Astrocyte (in vitro differentiated cells and primary cell): ENCODE measurements at regions not wholly inside any gene's neighbourhood (a gene's known extent, or its start where the extent isn't known, plus 50 kb on each side); places are given as distances from the start of the nearest gene placed in this dataset.

Source experiments
- DNase-seq: peaks from one replicate; pipeline ENCODE4 v3.0.0-alpha.2; 2010; ENCODE audit warnings: low read depth
- FAIRE-seq: peaks from 2 replicates; lab custom pipeline; 2011; peaks lifted over from hg19 to GRCh38; lab: Jason Lieb, UNC
- H2AFZ ChIP-seq: 2 replicates; pipeline ENCODE4 v1.6.0; 2012; ENCODE audit warnings: low read depth, low read length, inconsistent platforms
- H3K27ac ChIP-seq: 2 replicates; pipeline ENCODE4 v1.5.1; 2011; ENCODE audit warnings: low read depth, low read length, inconsistent platforms
- H3K27me3 ChIP-seq: 2 replicates; pipeline ENCODE4 v1.6.0; 2011; ENCODE audit warnings: low read length, inconsistent platforms; ENCODE audit not compliant: insufficient read depth
- H3K36me3 ChIP-seq: 2 replicates; pipeline ENCODE4 v1.5.1; 2011; ENCODE audit warnings: low read length, inconsistent platforms; ENCODE audit not compliant: insufficient read depth
- H3K4me1 ChIP-seq: 2 replicates; pipeline ENCODE4 v1.5.1; 2011; ENCODE audit warnings: low read length, inconsistent platforms; ENCODE audit not compliant: insufficient read depth
- H3K4me2 ChIP-seq: 2 replicates; pipeline ENCODE4 v1.6.0; 2012; ENCODE audit warnings: low read length, inconsistent platforms
- H3K4me3 ChIP-seq: 2 replicates; pipeline ENCODE4 v1.5.1; 2011; ENCODE audit warnings: low read depth, mild to moderate bottlenecking, low read length, inconsistent platforms; ENCODE audit not compliant: insufficient read depth
- H3K79me2 ChIP-seq: 2 replicates; pipeline ENCODE4 v1.6.0; 2012; ENCODE audit warnings: mild to moderate bottlenecking, low read length, inconsistent platforms; ENCODE audit not compliant: insufficient read depth
- H3K9ac ChIP-seq: 2 replicates; pipeline ENCODE4 v1.6.0; 2012; ENCODE audit warnings: mild to moderate bottlenecking, low read length, inconsistent platforms
- H3K9me3 ChIP-seq: 2 replicates; pipeline ENCODE4 v1.5.1; 2012; ENCODE audit warnings: low read depth, mild to moderate bottlenecking, low read length, inconsistent platforms; ENCODE audit not compliant: insufficient read depth
- H4K20me1 ChIP-seq: 2 replicates; pipeline ENCODE4 v1.6.0; 2012; ENCODE audit warnings: low read length, inconsistent platforms; ENCODE audit not compliant: insufficient read depth
- H3K27ac Mint-ChIP-seq: one replicate; pipeline ENCODE4 v1.8.0; 2021; ENCODE audit warnings: mild to moderate bottlenecking, mixed read lengths; ENCODE audit not compliant: unreplicated experiment
- H3K27me3 Mint-ChIP-seq: one replicate; pipeline ENCODE4 v1.8.0; 2021; ENCODE audit warnings: low read depth, mixed read lengths; ENCODE audit not compliant: unreplicated experiment
- H3K36me3 Mint-ChIP-seq: one replicate; pipeline ENCODE4 v1.8.0; 2021; ENCODE audit warnings: low read depth, mixed read lengths; ENCODE audit not compliant: unreplicated experiment
- H3K4me1 Mint-ChIP-seq: one replicate; pipeline ENCODE4 v1.8.0; 2021; ENCODE audit warnings: low read depth, mixed read lengths; ENCODE audit not compliant: unreplicated experiment
- H3K4me3 Mint-ChIP-seq: one replicate; pipeline ENCODE4 v1.8.0; 2021; ENCODE audit warnings: mild to moderate bottlenecking, moderate library complexity, mixed read lengths; ENCODE audit not compliant: unreplicated experiment
- H3K9me3 Mint-ChIP-seq: one replicate; pipeline ENCODE4 v1.8.0; 2021; ENCODE audit warnings: mild to moderate bottlenecking, mixed read lengths; ENCODE audit not compliant: unreplicated experiment
- EZH2 ChIP-seq: IDR thresholded peaks from 2 replicates; pipeline ENCODE4 v1.6.1; 2012; ENCODE audit warnings: mild to moderate bottlenecking, low read length, inconsistent platforms; ENCODE audit not compliant: insufficient read depth
- TF ChIP-seq, protein P1 (sequence below): IDR thresholded peaks from 2 replicates; pipeline ENCODE4 v1.5.1; 2011; ENCODE audit warnings: low read depth, mild to moderate bottlenecking, inconsistent platforms, low read length, moderate library complexity; ENCODE audit not compliant: insufficient read depth

DNA sequence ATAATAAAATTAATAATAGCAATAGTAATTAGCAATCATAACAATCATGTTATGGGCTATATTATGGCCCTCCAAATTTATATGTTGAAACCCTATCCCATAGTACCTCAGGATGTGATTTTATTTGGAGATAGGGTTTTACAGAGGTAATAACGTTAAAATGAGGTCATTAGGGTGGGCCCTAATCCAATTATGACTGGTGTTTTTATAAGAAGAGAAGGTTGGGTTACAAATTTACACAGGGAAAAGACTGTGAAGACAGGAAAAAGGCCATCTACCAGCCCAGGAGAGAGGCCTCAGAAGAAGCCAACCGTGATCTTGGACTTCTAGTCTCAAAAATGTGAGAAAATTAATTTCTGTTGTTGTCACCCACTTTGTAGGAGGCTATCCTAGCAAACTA lies 353.1 kb downstream of the CHL1 start:
- H3K27me3 Mint-ChIP-seq: no peaks in the 10 kb centered on the region
- no peak for FAIRE-seq
- Histone ChIP-seq H3K36me3 (no peaks in the 10 kb centered on the region), H3K9me3 (no peaks in the 10 kb centered on the region), H2AFZ (no peak overlapping the region), H3K4me2 (no peak overlapping the region), H3K4me3 (no peak overlapping the region), H3K79me2 (no peaks in the 10 kb centered on the region), H3K9ac (no peak overlapping the region), H3K4me1 (no peaks in the 10 kb centered on the region), H4K20me1 (no peaks in the 10 kb centered on the region), H3K27me3 (no peaks in the 10 kb centered on the region), H3K27ac (no peak overlapping the region)
- H3K36me3 Mint-ChIP-seq: no peaks in the 10 kb centered on the region
- H3K4me3 Mint-ChIP-seq: no peak overlapping the region
- no peaks in the 10 kb centered on the region for H3K4me1 Mint-ChIP-seq
- H3K9me3 Mint-ChIP-seq: peaks cover 9% of the 10 kb centered on the region
- no peak for DNase-seq
- no peak for TF ChIP-seq EZH2
- TF ChIP-seq, protein P1, sequence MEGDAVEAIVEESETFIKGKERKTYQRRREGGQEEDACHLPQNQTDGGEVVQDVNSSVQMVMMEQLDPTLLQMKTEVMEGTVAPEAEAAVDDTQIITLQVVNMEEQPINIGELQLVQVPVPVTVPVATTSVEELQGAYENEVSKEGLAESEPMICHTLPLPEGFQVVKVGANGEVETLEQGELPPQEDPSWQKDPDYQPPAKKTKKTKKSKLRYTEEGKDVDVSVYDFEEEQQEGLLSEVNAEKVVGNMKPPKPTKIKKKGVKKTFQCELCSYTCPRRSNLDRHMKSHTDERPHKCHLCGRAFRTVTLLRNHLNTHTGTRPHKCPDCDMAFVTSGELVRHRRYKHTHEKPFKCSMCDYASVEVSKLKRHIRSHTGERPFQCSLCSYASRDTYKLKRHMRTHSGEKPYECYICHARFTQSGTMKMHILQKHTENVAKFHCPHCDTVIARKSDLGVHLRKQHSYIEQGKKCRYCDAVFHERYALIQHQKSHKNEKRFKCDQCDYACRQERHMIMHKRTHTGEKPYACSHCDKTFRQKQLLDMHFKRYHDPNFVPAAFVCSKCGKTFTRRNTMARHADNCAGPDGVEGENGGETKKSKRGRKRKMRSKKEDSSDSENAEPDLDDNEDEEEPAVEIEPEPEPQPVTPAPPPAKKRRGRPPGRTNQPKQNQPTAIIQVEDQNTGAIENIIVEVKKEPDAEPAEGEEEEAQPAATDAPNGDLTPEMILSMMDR: no peak
- no peak overlapping the region for H3K27ac Mint-ChIP-seq

DNA sequence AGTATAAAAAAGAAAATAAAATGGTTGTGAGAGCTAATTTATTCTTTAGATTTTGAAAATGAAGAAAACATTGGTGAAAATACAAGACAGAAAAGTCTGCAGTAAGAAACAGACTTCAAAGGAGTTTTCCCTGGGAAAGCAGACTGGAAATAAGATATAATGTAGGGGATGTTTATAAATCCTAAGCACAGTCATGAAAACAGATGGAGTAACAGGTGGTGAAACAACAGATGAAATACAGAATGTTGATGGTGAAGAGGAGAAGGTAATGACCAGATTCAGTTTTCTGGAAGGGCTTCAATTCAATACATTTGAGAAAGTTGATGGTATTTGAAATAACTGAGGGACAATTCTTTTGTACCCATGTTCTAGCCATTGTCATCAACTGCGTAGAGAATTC lies 353.9 kb downstream of the CHL1 start:
- H3K9me3 ChIP-seq: no peaks in the 10 kb centered on the region
- H3K79me2 ChIP-seq: no peaks in the 10 kb centered on the region
- no peak overlapping the region for H3K4me2 ChIP-seq
- no peaks in the 10 kb centered on the region for H4K20me1 ChIP-seq
- H3K9me3 Mint-ChIP-seq: peaks cover 9% of the 10 kb centered on the region
- H3K4me1 ChIP-seq: no peaks in the 10 kb centered on the region
- no peaks in the 10 kb centered on the region for H3K36me3 ChIP-seq
- DNase-seq (no peak), FAIRE-seq (no peak)
- H3K4me3 Mint-ChIP-seq: no peak overlapping the region
- H3K27ac ChIP-seq: no peak overlapping the region
- no peak overlapping the region for H3K9ac ChIP-seq
- H3K27me3 ChIP-seq: no peaks in the 10 kb centered on the region
- no peaks in the 10 kb centered on the region for H3K27me3 Mint-ChIP-seq
- no peaks in the 10 kb centered on the region for H3K4me1 Mint-ChIP-seq
- no peak overlapping the region for H2AFZ ChIP-seq
- no peak overlapping the region for H3K4me3 ChIP-seq
- no peak overlapping the region for H3K27ac Mint-ChIP-seq
- H3K36me3 Mint-ChIP-seq: no peaks in the 10 kb centered on the region
- TF ChIP-seq, protein P1: no peak
- TF ChIP-seq EZH2: no peak

DNA sequence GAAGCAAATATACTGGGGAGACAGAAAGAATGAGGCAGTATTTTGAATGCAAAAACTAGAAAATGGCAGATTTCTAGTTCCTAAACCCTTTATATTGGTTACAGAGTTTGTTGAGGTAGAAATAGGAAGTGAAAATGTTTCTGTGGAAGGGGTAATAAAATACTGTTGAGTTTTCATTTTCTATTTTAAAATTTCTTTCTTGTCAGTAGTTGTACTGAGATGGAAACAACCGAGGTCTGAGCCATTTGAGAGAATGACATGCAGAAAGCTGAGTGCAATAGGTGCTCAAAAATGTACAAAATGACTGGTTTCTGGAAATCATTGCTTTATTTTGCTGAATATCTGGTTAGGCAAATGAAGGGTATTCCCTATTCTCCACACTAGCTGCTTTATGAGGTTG lies 361.4 kb downstream of the CHL1 start:
- no peak overlapping the region for H3K4me3 ChIP-seq
- Mint-ChIP-seq H3K9me3 (peaks cover 8% of the 10 kb centered on the region), H3K4me3 (no peak overlapping the region), H3K36me3 (no peaks in the 10 kb centered on the region), H3K27me3 (no peaks in the 10 kb centered on the region), H3K4me1 (no peaks in the 10 kb centered on the region), H3K27ac (no peak overlapping the region)
- H3K9ac ChIP-seq: no peak overlapping the region
- H3K9me3 ChIP-seq: no peaks in the 10 kb centered on the region
- H3K79me2 ChIP-seq: no peaks in the 10 kb centered on the region
- TF ChIP-seq EZH2: no peak
- TF ChIP-seq, protein P1: no peak
- no peak overlapping the region for H3K4me2 ChIP-seq
- H3K27me3 ChIP-seq: no peaks in the 10 kb centered on the region
- FAIRE-seq (no peak), DNase-seq (no peak)
- H4K20me1 ChIP-seq: no peaks in the 10 kb centered on the region
- no peak overlapping the region for H3K27ac ChIP-seq
- H3K36me3 ChIP-seq: no peaks in the 10 kb centered on the region
- no peaks in the 10 kb centered on the region for H3K4me1 ChIP-seq
- H2AFZ ChIP-seq: no peak overlapping the region
